CD4-positive, alpha-beta T cell treated with Interleukin-17A for 1 hour (primary cell): ENCODE measurements at regions not wholly inside any gene's neighbourhood (a gene's known extent, or its start where the extent isn't known, plus 50 kb on each side); places are given as distances from the start of the nearest gene placed in this dataset.

Source experiments
- DNase-seq: peaks from one replicate; pipeline ENCODE4 v3.0.0-alpha.2; 2020

- DNase-seq: no peak
Observed at GRCh38 chr2:59594671-59595222, 958.7 kb downstream of the BCL11A start.

GRCh38 chr2:59590798-59591197 is 962.7 kb downstream of the BCL11A start:
- no peak for DNase-seq

GRCh38 chr2:59589881-59590280 is 963.6 kb downstream of the BCL11A start:
- no peak for DNase-seq

DNA sequence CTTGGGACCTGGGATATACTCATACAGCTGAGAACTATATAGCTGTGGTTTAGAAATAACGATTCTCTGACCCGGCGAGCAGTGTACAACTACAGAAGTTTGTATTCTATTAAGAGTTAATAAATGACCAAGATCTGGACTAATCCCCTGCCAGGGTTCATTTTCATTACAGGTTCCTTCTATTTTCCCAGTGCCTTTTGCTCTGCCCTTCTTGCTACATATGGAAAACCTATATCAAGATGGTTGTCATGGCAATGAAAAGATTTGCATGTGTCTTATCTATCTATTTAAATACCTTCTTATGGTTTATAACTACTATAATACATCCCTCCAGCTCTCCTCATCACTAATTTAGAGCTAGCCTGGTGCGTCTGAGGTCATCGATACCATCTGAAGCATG is 965.2 kb downstream of the BCL11A start:
- DNase-seq: no peak

GRCh38 chr2:59586176-59586575 is 967.3 kb downstream of the BCL11A start:
- DNase-seq: no peak

GRCh38 chr2:59585655-59586054 is 967.8 kb downstream of the BCL11A start:
- no peak for DNase-seq

- DNase-seq: no peak
Observed at GRCh38 chr2:59584958-59585357, 968.5 kb downstream of the BCL11A start.

DNA sequence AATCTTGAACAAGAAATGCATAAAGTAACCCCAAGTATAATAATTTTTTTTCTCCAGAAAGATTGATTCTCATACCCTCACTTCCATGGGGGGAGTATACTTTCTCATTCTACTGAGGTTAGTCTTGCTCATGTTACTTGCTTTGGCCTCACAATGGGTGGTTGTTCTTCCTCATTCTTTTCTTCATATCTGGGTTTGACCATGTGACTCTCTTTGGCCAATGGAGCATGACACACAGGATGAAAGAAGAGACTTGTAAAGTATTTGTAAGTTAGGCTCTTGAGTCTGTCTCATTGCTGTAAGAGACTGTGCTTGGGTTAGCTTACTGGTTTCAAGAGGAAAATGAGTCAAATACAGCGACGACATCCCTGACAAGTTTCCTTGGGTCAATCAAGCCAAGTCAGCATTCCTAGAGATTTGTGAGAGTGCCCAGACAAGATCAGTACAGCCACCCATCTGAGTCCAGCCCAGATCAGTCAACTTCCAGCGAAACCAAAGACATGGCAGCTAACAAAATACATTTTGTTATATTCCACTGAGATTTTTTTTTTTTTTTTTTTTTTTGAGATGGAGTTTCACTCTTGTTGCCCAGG is 970.2 kb downstream of the BCL11A start:
- DNase-seq: no peak

- no peak for DNase-seq
Observed at GRCh38 chr2:59578349-59578748, 975.1 kb downstream of the BCL11A start.

- DNase-seq: no peak
Observed at GRCh38 chr2:59575191-59575590, 978.3 kb downstream of the BCL11A start.

DNA sequence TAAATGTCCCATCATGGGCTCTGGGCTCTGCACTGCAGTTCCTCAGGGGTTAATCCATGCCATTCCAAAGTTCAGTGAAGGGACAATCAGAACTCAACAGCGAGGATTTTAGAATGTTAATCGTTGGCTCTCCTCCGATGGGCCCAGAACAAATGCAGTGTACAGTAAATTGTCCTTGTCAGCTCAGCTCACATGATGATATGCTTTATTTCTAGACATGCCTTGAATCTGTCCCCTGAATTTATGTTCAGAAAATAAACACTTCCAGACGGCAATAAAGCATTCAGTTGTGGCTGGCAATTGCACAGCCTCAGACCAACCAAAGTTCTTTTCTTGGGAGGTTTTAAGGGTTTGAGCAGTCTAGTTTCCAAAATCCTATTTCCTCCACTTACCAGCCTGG is 981.2 kb downstream of the BCL11A start:
- DNase-seq: no peak

GRCh38 chr2:59570818-59571217 is 982.6 kb downstream of the BCL11A start:
- DNase-seq: no peak

DNA sequence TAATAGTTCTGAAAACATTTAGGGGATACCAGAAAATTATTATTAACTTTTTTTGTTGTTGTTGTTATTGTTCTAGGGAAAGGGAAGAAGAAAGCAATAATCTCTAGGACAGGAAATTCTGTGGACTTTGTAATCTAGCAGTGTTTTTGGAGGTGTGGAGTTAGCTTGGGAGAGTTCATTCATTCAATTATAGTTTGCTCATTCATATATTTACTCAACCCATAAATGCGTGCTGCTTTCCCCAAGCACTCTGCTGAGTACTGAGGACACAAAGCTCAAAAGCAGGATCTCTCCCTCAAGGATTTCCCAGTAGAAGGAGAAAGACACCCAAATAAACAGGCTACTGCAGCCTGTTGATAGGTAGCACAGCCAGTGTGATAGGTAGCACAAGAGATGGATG is 984.3 kb downstream of the BCL11A start:
- no peak for DNase-seq

GRCh38 chr2:59568461-59568860 is 985.0 kb downstream of the BCL11A start:
- no peak for DNase-seq

DNA sequence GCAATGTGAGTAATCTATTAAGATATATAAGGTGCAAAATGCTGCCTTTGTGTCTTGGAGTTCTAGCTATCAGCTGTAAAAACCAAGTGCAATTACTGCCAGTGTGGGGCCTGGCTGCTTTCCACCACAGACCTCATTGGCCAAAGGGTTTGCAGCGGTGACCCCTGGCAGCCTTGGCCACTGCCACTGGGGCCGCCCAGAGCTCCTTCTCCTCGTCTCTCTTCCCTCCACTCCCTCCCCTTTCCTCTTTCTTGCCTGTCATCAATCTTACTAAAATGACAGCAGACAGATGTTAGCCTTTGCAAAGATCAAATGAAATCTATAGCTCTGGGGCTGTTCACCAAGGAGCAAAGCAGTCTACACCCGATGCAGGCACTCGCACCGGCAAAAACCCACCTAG is 986.3 kb downstream of the BCL11A start:
- no peak for DNase-seq

DNA sequence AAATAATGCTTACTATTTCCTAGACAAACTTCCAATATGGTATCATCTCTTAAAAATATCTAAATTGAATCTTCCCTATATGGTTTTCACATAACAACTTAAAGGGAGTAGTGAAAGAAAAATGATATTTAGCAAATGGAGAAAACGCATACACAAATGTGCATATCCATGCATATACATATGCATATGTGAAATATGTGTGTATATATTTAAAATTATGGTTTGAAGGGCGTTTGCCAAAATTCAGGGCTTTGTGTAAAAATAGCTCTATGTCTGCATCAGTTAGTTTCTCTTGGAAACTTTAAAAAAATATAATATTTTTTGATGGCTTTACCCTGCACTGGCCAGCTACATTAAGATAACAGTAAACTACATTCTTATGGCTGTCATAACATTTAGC is 986.7 kb downstream of the BCL11A start:
- no peak for DNase-seq

GRCh38 chr2:59561281-59561680 is 992.2 kb downstream of the BCL11A start:
- DNase-seq: no peak

GRCh38 chr2:59560769-59561168 is 992.7 kb downstream of the BCL11A start:
- no peak for DNase-seq

GRCh38 chr2:59540864-59541263 is 1012.6 kb downstream of the BCL11A start:
- no peak for DNase-seq

DNA sequence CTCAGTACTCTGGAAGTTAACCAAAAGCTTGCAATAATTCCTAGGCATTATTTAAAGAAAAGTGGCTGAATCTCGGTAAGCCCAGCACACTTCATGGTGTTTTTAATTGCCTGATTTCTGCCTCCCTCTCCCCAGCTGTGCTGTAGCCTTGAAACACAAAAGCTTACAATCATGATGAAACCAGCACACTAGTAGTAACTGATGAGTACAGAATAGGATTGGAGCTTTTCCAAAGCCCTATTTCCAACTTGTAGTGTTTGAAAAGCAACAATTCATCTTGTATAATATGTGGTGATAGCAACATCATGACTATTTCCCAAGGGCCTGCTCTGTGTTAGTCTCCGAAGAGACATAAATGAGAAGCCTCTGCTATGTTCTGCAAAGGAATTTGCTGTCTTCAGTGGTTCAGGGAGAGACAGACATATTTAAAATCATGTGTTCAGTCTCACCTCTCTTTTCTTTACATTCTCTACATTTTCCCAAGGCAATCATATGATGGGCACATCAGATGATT is 1015.0 kb downstream of the BCL11A start:
- DNase-seq: no peak

DNA sequence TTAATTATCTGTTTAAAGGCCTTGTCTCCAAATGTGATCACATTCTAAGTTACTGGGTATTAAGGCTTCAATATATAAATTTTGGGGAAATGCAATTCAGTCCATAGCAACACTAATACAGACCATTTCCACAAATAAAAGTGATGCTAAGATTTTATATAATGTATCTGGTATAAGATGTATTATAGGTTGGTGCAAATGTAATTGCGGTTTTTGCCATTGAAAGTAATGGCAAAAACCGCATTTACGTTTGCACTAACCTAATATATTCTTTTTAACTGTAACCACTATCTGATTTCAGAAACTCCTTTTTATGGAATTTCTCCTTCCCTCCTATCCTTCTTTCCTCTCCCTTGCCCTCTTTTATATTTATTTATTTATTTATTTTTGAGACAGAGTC is 1020.6 kb downstream of the BCL11A start:
- no peak for DNase-seq

DNA sequence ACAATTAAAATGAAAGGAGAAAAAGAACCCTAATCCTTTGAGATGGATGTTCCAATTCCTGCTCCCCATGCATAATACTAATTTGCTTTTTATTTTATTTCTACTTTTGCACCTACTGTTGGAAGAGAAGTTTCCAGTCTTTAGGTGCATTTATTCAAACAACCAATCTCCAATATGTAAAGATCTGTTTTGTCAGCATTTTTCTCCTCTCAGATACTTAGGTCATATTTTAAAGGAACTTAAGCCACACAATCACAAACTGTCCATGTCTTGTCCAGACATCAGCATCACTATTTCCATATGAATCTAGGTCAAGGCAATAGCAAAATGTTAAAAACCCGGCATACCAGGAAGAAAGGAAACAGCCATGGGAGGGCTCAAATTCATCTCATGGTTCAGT is 1023.2 kb downstream of the BCL11A start:
- DNase-seq: no peak

- no peak for DNase-seq
Observed at GRCh38 chr2:59529726-59530125, 1023.7 kb downstream of the BCL11A start.

DNA sequence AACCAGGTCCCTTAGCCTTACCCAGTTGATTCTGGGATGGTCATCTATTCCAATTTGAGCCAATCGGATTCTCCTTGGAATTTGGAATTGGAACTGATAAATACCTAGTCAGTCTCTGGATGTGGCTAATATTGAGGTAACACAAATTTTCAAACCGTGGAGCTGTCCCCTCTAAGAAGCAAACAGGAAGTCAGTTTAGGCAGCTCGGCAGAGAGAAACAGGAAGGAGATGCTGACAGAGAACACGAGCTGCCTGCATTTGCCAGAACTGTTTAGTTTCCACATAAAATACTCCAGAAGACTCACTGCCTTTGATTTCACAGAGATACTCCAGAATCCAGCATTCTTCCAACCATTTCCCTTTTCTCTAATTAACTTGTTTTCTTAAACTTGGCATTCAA is 1024.9 kb downstream of the BCL11A start:
- DNase-seq: no peak

DNA sequence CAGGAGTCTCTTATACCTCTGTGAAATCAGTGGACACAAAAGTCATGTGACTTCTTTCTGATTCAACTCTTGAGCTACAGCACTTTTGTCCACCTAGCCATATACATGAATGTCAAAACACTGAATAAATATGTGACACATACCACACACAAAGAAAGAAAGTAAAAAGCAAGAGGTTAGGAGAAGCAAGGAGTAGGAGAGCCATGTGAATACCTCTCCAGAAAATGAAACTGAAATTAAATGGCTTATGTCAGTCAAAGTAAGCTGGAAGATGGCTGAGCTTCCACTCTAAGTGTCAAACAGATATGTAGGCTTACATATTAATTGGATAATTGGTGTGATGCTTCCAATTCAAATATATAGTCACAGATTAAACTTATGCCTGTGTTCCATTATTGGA is 1050.5 kb downstream of the BCL11A start:
- no peak for DNase-seq
